Erythroblast (primary cell): ENCODE measurements at regions not wholly inside any gene's neighbourhood (a gene's known extent, or its start where the extent isn't known, plus 50 kb on each side); places are given as distances from the start of the nearest gene placed in this dataset.
A peak's percentile ranks its signal among the peaks of the same experiment; 100 is the strongest.
"Not testable (repeated sequence)": the region's sequence is repeated elsewhere in the genome, so short reads cannot be mapped to it uniquely, and the experiment has no call there.

Experiments used
- DNase-seq, 2 experiments: peaks; one replicate each; lab custom pipeline; 2025; lab: John Stamatoyannopoulos, UW
- GATA1 ChIP-seq: IDR thresholded peaks from 2 replicates; pipeline ENCODE4 v1.6.1; 2011; ENCODE audit warnings: low read depth, mild to moderate bottlenecking, control low read depth, low read length, moderate library complexity
- POLR2A ChIP-seq: IDR thresholded peaks from 2 replicates; pipeline ENCODE4 v1.6.1; 2011; ENCODE audit warnings: mild to moderate bottlenecking, low read length

DNA sequence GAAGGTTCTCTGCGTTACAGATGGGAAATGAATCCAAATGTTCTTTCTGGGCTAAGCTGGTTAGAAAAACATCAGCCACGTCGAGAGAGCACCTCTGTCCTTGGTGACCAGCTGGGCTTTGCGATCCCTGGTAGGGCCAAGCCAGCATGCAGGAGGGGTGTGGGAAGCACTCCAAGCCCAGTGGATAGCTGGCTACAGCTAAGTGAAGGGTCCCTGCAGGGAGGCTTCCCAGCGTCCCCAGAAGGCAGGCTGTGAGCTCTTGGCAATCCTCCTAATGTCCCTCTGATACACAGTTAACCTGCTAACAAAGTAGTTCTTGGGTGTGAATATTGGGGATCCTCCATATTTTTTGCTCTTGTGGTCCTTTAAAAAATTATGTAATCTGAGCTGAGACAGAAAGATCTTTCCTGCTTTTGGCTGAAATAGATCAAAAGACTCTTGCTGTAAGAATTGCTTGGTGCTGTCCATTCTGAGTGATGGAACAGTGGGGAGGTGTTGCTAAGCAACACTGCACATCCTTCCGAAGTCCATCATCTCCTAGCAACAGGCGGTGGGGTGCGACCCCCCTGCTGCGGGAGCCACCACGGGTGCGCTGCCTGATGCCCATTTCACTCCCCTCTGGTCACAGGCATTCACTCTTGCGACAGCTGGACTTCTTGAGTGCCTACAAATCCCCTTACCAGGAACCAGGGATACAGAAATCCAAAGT, 88.5 kb upstream of the UXS1 start:
- no peak for TF ChIP-seq GATA1
- TF ChIP-seq POLR2A = no peak
- no peak for DNase-seq

GRCh38 chr2:106281907-106282430, 87.9 kb upstream of the UXS1 start:
- DNase-seq = not testable (repeated sequence)

- DNase-seq = no peak
- TF ChIP-seq POLR2A (no peak), GATA1 (no peak)
Measured at GRCh38 chr2:106280722-106281446, 86.8 kb upstream of the UXS1 start.

- TF ChIP-seq GATA1 (no peak), POLR2A (no peak)
- no peak for DNase-seq
Measured at GRCh38 chr2:106280224-106280623, 86.1 kb upstream of the UXS1 start.

- TF ChIP-seq POLR2A (no peak), GATA1 (no peak)
- DNase-seq = no peak
Measured at GRCh38 chr2:106278112-106278876, 84.2 kb upstream of the UXS1 start.

DNA sequence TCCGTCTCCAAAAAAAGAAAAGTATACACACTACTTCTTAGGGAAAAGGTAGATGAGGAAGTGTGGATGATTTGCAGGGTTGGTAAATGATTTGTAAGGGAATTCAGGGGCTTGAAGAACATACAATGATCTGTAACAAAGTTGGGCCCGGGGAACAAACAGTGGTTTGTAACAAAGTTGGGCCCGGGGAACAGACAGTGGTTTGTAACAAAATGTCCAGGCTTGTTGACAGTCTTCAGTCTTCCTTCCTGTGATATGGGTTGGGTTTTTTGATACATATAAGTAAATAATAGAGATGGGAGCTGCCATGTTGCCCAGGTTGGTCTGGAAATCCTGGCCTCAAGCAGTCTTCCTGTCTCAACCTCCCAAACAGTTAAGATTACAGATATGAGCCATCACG, 83.3 kb upstream of the UXS1 start:
- no peak for DNase-seq
- TF ChIP-seq POLR2A (no peak), GATA1 (no peak)

DNA sequence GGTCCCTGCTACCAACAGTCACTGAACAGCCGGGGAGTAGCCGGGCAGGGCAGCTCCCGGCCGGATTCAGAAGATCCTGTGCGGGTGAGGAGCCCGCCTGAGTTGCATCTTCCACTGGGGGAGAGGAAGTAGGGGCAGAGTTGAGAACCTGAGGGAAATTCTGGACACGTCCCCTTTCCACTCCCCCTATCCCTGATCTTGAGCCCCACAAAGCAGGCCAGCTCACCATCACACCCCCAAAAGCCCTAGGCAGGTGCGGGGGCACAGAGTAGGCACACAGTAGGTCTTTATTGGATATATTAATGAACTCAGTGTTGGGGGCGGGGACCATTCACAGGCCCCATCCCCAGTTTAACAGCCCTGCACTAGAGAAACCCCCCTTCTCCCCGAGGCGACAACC, 81.9 kb upstream of the UXS1 start:
- TF ChIP-seq GATA1 (no peak), POLR2A (no peak)
- DNase-seq = no peak

DNA sequence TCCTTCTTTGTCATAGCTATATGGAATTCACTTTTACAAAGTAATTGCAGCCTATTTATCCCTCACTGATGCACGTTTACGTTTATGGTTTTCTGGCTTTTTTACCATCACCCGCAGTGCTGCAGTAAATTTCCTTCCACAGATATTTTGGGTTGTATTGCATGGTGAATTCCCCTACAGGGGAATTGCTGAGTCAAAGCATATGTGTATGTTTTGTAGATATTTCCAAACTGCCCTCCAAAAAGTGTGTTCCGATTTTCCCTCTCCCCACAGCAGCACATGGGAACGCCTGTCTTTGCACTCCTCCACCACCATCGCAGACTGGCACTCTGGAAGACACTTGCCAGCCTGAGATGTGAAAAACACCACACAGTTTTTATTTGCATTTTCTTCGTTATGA, 80.6 kb upstream of the UXS1 start:
- no peak for DNase-seq
- no peak for TF ChIP-seq GATA1
- TF ChIP-seq POLR2A = no peak

DNA sequence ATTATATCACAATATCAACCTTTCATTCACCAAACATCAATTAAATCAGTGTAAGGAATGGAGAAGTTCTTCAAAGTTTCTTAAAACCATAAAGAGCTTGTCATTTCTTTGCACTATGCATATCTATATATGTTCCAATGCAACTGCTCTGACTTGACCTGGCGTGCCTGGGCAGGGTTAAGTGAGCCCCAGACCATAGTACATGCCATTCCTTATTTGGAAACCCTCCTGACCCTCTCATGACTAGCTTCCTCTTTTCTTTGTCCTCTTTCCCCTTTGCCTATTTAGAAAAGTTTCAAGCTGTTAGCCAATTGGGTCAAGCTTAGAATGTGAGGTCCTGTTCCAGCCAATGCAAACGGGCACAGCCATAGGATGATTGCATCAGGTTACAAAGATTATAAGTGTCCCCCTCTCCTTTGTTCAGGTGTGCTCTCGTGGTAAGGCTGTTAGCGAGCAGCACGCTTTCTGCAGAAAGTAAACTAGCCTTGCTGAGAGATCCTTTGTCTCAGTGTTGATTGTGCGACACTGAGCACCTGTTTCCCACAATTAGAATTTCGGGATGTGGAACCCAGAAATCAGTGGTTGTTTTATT, 78.2 kb upstream of the UXS1 start:
- no peak for DNase-seq
- TF ChIP-seq POLR2A (no peak), GATA1 (no peak)

- no peak for DNase-seq
- TF ChIP-seq GATA1 = no peak
- TF ChIP-seq POLR2A = no peak
Measured at GRCh38 chr2:106270471-106270891, 76.4 kb upstream of the UXS1 start.

DNA sequence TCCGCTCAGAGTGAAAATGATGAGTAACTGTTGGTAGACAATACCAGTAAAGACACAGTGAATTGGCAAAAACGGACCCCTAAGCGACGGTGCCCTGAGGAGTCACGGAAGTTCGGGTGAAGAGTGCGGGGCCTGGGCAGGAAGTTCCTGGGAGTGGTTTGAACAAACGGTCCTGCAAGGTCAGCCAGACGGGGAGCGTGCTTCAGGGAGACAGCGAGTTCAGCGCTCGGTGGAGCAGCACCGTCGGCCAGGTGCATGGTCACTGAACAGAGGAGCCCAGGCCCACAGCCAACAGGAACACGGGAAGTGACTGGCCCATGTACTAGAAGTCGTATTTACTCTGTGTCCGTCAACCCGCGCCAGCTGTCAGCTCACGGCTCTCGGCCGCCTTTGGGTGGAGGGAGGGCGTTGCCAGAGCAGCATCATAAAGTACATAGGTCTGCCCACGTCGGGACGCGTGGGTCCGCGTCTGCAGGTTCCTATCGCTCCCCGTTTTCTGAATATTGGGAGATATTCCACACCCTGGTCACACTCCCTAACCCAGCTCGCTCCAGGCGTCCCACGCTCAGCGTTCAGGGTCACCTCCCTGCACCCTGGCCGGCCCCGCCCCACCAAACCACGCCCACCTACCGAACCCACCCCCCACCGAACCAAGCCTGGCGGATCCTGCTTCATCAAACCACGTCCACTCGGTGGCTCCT, 75.6 kb upstream of the UXS1 start:
- DNase-seq = peak; percentile 33 to 39
- no peak for TF ChIP-seq POLR2A
- no peak for TF ChIP-seq GATA1

DNA sequence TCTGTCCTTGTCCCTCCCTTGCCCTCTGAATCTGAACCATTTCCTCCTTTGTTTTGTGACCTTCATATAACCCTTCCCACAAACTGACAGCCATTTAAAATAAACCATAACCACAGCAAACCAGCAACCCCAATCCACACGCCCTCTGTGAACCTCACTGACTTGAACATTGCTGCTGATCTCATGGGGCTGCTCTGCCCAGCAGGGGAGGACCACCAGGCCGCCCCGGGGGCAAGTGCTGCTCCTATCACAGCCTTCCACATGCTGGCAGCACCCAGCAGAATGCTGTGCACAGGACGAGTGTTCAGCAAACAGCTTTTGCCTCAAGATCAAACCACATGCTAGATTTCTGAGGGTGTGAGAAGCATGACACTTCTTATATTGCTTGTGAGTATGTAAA, 73.9 kb upstream of the UXS1 start:
- DNase-seq = no peak
- TF ChIP-seq GATA1 = no peak
- TF ChIP-seq POLR2A = no peak

DNA sequence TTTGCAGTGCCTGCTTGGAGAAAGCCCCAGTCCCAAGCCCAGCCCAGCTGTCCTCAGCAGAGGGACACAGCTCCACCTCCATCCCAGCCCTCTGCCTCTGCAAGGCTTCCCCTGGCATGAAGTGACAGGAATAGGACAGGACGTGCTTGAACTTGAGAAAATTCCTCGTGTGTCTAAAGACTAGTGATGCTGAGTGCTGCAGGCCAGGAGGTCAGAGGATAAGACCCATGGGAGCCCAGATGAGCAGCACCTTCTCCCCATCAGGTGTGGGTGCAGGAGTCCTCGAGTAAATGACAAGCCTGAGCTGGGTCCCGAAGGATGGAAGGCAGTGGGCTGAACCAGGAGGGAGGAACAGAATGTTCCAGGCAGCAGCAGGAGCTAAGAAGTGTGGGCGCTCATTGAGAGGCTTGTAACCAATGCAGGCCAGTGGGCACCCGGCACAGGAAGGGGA, 67.8 kb upstream of the UXS1 start:
- DNase-seq = no peak
- no peak for TF ChIP-seq POLR2A
- TF ChIP-seq GATA1 = no peak

DNA sequence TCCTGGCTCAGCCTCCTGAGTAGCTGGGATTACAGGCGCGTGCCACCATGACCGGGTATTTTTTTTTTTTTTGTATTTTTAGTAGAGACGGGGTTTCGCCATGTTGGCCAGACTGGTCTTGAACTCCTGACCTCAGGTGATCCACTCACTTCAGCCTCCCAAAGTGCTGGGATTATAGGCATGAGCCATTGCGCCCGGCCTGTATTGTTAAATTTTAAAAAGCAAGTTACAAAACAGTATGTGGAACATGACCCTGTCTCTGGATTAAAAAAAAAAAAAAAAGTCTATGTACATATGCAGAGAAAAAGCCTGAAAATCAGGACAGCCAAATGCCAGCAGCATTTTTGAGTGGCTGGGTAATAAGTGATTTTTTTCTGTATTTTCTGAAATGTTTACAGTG, 64.8 kb upstream of the UXS1 start:
- DNase-seq = not testable (repeated sequence)
